ENCODE measurements at regions not wholly inside any gene's neighbourhood (a gene's known extent, or its start where the extent isn't known, plus 50 kb on each side); places are given as distances from the start of the nearest gene placed in this dataset.

GRCh38 chr6:120328521-120328920, 979.0 kb upstream of the MAN1A1 start:
- DNase-seq, result no peak
- Histone ChIP-seq H3K27ac (ENCODE audit: low read depth, low read length) (no peak overlapping the region), H3K4me1 (ENCODE audit: control insufficient read depth, insufficient read depth, low read length) (no peaks in the 10 kb centered on the region), H3K9me3 (ENCODE audit: control insufficient read depth, low read length) (no peaks in the 10 kb centered on the region), H3K9ac (ENCODE audit: extremely low read depth, low read length, poor library complexity, severe bottlenecking) (no peak overlapping the region), H3K36me3 (ENCODE audit: control insufficient read depth, insufficient read depth, low read length) (no peaks in the 10 kb centered on the region), H3K4me3 (ENCODE audit: low read length) (no peak overlapping the region), H3K27me3 (ENCODE audit: control insufficient read depth, insufficient read depth, low read length, poor library complexity, severe bottlenecking) (no peaks in the 10 kb centered on the region)
- Mint-ChIP-seq H3K36me3 (ENCODE audit: low read depth) (no peaks in the 10 kb centered on the region), H3K4me1 (peaks cover 3% of the 10 kb centered on the region), H3K27ac (no peak overlapping the region), H3K9me3 (no peaks in the 10 kb centered on the region), H3K4me3 (no peak overlapping the region), H3K27me3 (ENCODE audit: insufficient read depth) (no peaks in the 10 kb centered on the region)
- WGBS, 2 experiments (ENCODE audit: insufficient coverage in 1 of 2, insufficient read length in 1 of 2), result 80% methylated on average over 1 of the region's 1 CpG; no CpG with 5 or more reads in 1 of the 2 experiments
- no peak for TF ChIP-seq CTCF (conservative IDR thresholded peaks at IDR 0.05)

- DNase-seq, result no peak
- Mint-ChIP-seq H3K4me1 (no peaks in the 10 kb centered on the region), H3K4me3 (no peak overlapping the region), H3K27ac (no peak overlapping the region), H3K27me3 (ENCODE audit: insufficient read depth) (no peaks in the 10 kb centered on the region), H3K36me3 (ENCODE audit: low read depth) (no peaks in the 10 kb centered on the region), H3K9me3 (peaks cover 2% of the 10 kb centered on the region)
- Histone ChIP-seq H3K9ac (ENCODE audit: extremely low read depth, low read length, poor library complexity, severe bottlenecking) (no peak overlapping the region), H3K9me3 (ENCODE audit: control insufficient read depth, low read length) (no peaks in the 10 kb centered on the region), H3K27ac (ENCODE audit: low read depth, low read length) (no peak overlapping the region), H3K27me3 (ENCODE audit: control insufficient read depth, insufficient read depth, low read length, poor library complexity, severe bottlenecking) (no peaks in the 10 kb centered on the region), H3K4me3 (ENCODE audit: low read length) (no peak overlapping the region), H3K36me3 (ENCODE audit: control insufficient read depth, insufficient read depth, low read length) (no peaks in the 10 kb centered on the region), H3K4me1 (ENCODE audit: control insufficient read depth, insufficient read depth, low read length) (no peaks in the 10 kb centered on the region)
- 87 to 88% methylated on average over 1 to 2 of the region's 2 CpGs for WGBS, 2 experiments (ENCODE audit: insufficient coverage in 1 of 2, insufficient read length in 1 of 2)
- no peak for TF ChIP-seq CTCF (conservative IDR thresholded peaks at IDR 0.05)
These were observed 971.1 kb upstream of the MAN1A1 start for GRCh38 chr6:120320481-120321162.

GRCh38 chr6:120304223-120304622, 954.7 kb upstream of the MAN1A1 start:
- TF ChIP-seq CTCF (conservative IDR thresholded peaks at IDR 0.05), result no peak
- no peak for DNase-seq
- no peaks in the 10 kb centered on the region for H3K27me3 Mint-ChIP-seq (ENCODE audit: insufficient read depth)

More at GRCh38 chr6:120304223-120304622, 954.7 kb upstream of the MAN1A1 start:
- Mint-ChIP-seq H3K36me3 (ENCODE audit: low read depth) (no peaks in the 10 kb centered on the region), H3K4me1 (no peaks in the 10 kb centered on the region), H3K27ac (no peak overlapping the region), H3K9me3 (no peaks in the 10 kb centered on the region), H3K4me3 (no peak overlapping the region)
- Histone ChIP-seq H3K36me3 (ENCODE audit: control insufficient read depth, insufficient read depth, low read length) (no peaks in the 10 kb centered on the region), H3K9ac (ENCODE audit: extremely low read depth, low read length, poor library complexity, severe bottlenecking) (no peak overlapping the region), H3K9me3 (ENCODE audit: control insufficient read depth, low read length) (no peaks in the 10 kb centered on the region), H3K4me3 (ENCODE audit: low read length) (no peak overlapping the region), H3K27ac (ENCODE audit: low read depth, low read length) (no peak overlapping the region), H3K4me1 (ENCODE audit: control insufficient read depth, insufficient read depth, low read length) (no peaks in the 10 kb centered on the region), H3K27me3 (ENCODE audit: control insufficient read depth, insufficient read depth, low read length, poor library complexity, severe bottlenecking) (no peaks in the 10 kb centered on the region)
- WGBS, 2 experiments (ENCODE audit: insufficient coverage in 1 of 2, insufficient read length in 1 of 2), result 100% methylated on average over 1 of the region's 1 CpG; no CpG with 5 or more reads in 1 of the 2 experiments
